ENCODE measurements at regions not wholly inside any gene's neighbourhood (a gene's known extent, or its start where the extent isn't known, plus 50 kb on each side); places are given as distances from the start of the nearest gene placed in this dataset.

DNA sequence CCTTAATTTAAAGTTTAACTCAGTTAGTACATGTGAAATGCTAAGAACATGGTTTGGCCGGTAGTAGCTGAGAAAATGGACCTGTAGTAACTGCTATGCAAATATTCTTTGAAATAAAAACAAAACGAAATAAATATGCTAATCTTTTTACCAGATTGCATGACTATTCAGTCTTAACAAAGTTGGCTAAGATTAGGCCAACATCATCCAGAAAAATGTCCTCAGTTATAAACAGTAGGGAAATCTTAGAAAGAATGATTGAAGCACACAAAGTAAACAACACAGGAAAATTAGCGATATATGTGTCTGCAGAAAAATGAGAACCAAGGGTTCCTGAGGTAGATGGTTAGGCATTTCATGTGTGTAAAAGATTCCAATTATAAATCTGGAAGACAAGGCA lies 832.1 kb downstream of the TUSC7 start:
- no peak for DNase-seq (ENCODE audit: low read depth)
- H3K4me3 ChIP-seq (ENCODE audit: low read depth, low read length) = no peak overlapping the region
- TF ChIP-seq, protein P1, sequence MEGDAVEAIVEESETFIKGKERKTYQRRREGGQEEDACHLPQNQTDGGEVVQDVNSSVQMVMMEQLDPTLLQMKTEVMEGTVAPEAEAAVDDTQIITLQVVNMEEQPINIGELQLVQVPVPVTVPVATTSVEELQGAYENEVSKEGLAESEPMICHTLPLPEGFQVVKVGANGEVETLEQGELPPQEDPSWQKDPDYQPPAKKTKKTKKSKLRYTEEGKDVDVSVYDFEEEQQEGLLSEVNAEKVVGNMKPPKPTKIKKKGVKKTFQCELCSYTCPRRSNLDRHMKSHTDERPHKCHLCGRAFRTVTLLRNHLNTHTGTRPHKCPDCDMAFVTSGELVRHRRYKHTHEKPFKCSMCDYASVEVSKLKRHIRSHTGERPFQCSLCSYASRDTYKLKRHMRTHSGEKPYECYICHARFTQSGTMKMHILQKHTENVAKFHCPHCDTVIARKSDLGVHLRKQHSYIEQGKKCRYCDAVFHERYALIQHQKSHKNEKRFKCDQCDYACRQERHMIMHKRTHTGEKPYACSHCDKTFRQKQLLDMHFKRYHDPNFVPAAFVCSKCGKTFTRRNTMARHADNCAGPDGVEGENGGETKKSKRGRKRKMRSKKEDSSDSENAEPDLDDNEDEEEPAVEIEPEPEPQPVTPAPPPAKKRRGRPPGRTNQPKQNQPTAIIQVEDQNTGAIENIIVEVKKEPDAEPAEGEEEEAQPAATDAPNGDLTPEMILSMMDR (conservative IDR thresholded peaks at IDR 0.05; ENCODE audit: low read depth, low read length) = no peak

DNA sequence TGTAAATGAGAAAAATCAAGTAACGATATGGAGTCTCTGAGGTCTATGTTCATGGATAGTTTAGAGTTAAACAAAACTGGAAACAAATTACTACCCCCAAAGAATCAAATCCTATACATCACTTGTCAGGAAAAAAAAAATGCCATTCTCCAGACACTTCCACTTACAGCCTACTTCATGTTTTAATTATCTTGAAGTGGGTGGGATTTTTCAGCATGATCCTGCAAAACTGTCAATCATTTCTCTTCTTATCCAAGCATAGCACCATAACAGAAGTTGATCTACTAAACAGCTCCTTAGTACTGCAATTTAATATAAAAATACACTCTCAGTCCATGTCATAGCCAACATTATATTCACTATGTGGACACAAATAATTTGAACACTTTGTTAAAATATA lies 833.9 kb downstream of the TUSC7 start:
- DNase-seq (ENCODE audit: low read depth) = no peak
- TF ChIP-seq, protein P1 (conservative IDR thresholded peaks at IDR 0.05; ENCODE audit: low read depth, low read length) = no peak
- no peak overlapping the region for H3K4me3 ChIP-seq (ENCODE audit: low read depth, low read length)

DNA sequence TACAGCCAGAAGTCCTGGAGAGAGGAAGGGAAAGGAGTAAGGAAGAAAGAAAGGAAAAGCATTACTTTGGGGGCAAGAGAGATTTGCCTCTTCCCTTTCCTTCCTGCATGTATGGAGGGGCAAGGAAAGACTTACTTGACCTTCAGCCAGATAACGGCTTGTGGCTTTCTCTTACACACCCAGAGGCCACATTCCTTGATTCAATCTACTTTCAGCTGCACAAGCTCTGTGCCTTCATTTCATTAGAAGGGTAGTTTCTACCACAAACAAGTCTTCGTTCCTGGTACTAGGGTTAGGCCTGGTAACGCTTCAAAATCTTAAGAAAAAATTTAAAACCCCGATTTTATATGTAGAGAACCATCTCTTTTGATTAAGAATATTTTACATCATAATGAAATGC lies 835.9 kb downstream of the TUSC7 start:
- TF ChIP-seq, protein P1 (conservative IDR thresholded peaks at IDR 0.05; ENCODE audit: low read depth, low read length) = no peak
- DNase-seq (ENCODE audit: low read depth) = no peak
- no peak overlapping the region for H3K4me3 ChIP-seq (ENCODE audit: low read depth, low read length)

DNA sequence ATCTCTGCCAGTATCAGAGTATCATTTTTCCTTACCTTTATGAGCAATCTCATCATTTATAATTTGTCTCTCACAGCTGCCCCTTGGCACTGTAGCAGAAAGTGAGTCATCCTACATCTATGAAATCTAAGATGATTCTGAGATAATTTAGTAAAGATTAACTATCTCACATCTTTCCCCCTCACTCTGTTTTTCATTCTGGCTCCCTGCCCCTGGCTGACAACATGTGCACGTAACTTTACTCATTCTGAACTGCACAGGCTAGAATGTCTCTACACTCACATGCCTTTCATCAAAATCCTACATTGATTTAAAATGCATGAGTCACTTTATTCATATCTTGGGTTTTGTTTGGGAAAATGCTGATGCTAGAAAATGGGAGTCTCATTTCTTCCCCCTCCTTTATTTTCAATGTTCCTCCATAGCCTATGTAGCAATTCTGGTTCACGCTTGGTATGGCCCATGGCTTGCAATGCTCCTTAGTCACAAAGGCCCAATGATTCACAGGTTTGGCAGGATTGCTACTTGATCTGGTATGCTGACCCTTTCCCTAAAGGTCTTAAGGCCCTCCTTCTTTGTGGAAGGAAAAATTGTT lies 838.5 kb downstream of the TUSC7 start:
- H3K4me3 ChIP-seq (ENCODE audit: low read depth, low read length) = no peak overlapping the region
- peak; percentile 96 for DNase-seq (ENCODE audit: low read depth)
- TF ChIP-seq, protein P1 (conservative IDR thresholded peaks at IDR 0.05; ENCODE audit: low read depth, low read length) = no peak

DNA sequence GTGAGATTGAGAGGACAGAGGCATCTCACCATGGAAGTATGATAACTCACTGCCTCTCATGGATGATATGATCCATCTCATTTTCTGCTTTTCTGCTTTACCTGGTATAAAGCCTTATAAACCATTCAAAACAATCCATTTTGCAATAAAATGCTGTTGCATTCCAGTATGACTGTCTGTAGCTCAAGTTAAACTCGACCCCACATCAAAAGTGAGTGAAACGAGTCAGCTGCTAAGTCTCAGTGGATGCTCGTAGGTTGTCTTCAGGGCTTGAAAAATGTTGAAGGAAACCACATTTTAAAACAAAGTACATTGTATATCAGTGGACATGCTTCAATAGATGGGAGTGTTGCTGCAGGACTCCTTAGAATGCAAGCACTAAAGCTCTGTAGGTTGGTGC lies 839.0 kb downstream of the TUSC7 start:
- peak; percentile 58 for DNase-seq (ENCODE audit: low read depth)
- H3K4me3 ChIP-seq (ENCODE audit: low read depth, low read length) = no peak overlapping the region
- TF ChIP-seq, protein P1 (conservative IDR thresholded peaks at IDR 0.05; ENCODE audit: low read depth, low read length) = no peak

DNA sequence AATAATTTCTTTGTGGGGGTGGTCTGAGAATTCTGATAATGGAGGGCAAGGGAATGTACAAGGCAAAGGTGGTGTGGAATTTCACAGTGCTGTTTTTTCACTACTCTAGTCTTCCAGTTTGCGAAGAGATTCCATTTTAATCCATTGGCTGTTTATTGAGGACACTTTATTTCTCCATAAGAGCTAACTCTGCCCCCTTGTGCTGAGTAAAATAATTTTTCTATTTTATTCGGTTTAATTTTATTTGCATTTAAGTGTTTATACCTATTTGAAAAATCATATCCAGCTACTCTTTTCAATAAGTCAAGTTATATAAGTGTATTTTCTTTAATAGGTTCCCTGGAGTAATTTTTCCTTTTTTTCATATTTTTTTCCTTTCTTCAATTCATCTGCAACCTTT lies 840.1 kb downstream of the TUSC7 start:
- DNase-seq (ENCODE audit: low read depth) = no peak
- H3K4me3 ChIP-seq (ENCODE audit: low read depth, low read length) = no peak overlapping the region
- TF ChIP-seq, protein P1 (conservative IDR thresholded peaks at IDR 0.05; ENCODE audit: low read depth, low read length) = peak; percentile 33

DNA sequence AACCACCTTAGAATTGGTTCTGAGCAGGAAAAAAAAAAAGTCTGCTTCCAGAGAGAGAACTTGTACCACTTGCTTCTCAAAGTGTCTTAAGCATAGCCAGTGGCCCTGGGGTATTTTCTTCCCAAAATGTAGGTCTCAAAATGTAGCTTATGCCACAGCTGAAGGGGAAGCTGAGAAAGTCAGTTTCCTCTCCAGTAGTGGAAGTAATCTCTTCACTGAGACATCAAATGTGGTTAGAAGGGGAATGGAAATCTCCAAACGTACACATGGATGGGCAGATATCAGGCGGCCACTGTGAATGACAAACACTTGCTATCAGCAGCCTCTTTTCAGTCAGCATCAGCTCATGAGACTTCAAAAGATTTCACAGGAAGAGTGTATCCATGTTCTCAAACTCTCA lies 841.2 kb downstream of the TUSC7 start:
- H3K4me3 ChIP-seq (ENCODE audit: low read depth, low read length) = no peak overlapping the region
- TF ChIP-seq, protein P1 (conservative IDR thresholded peaks at IDR 0.05; ENCODE audit: low read depth, low read length) = no peak
- DNase-seq (ENCODE audit: low read depth) = no peak

Measured in epithelial cell of proximal tubule (primary cell).